Osteoblast (primary cell): ENCODE measurements at regions not wholly inside any gene's neighbourhood (a gene's known extent, or its start where the extent isn't known, plus 50 kb on each side); places are given as distances from the start of the nearest gene placed in this dataset.
A peak's percentile ranks its signal among the peaks of the same experiment; 100 is the strongest.

Experiments used
- DNase-seq: peaks from one replicate; pipeline ENCODE4 v3.0.0; 2011; ENCODE audit warnings: low spot score, mixed read lengths; ENCODE audit not compliant: insufficient read length; ENCODE audit errors: missing footprints
- H2AFZ ChIP-seq: 2 replicates; pipeline ENCODE4 v1.6.0; 2011; ENCODE audit warnings: mild to moderate bottlenecking, low read length
- H3K27ac ChIP-seq: 2 replicates; pipeline ENCODE4 v1.5.1; 2011; ENCODE audit warnings: mild to moderate bottlenecking, low read depth, low read length, moderate library complexity
- H3K27me3 ChIP-seq: 2 replicates; pipeline ENCODE4 v1.6.0; 2012; ENCODE audit warnings: mild to moderate bottlenecking, control low read depth, inconsistent platforms, low read length, moderate library complexity; ENCODE audit not compliant: insufficient read depth
- H3K36me3 ChIP-seq: 2 replicates; pipeline ENCODE4 v1.5.1; 2011; ENCODE audit warnings: mild to moderate bottlenecking, low read length, control low read depth, moderate library complexity; ENCODE audit not compliant: insufficient read depth
- H3K4me1 ChIP-seq: 2 replicates; pipeline ENCODE4 v1.5.1; 2011; ENCODE audit warnings: mild to moderate bottlenecking, low read length, control low read depth, moderate library complexity; ENCODE audit not compliant: insufficient read depth
- H3K4me2 ChIP-seq: 2 replicates; pipeline ENCODE4 v1.6.0; 2011; ENCODE audit warnings: mild to moderate bottlenecking, low read length; ENCODE audit not compliant: insufficient read depth
- H3K4me3 ChIP-seq: fragments of 200-600 bp; sonication (generic); 3 replicates; pipeline ENCODE4 v1.5.1; 2012; ENCODE audit warnings: mild to moderate bottlenecking, low read length, inconsistent platforms; ENCODE audit not compliant: insufficient read depth
- H3K79me2 ChIP-seq: 2 replicates; pipeline ENCODE4 v1.6.0; 2012; ENCODE audit warnings: mild to moderate bottlenecking, low read length, control low read depth, inconsistent platforms; ENCODE audit not compliant: insufficient read depth
- H3K9me3 ChIP-seq: 2 replicates; pipeline ENCODE4 v1.5.1; 2011; ENCODE audit warnings: low read depth, low read length, control low read depth
- H4K20me1 ChIP-seq: 2 replicates; pipeline ENCODE4 v1.6.0; 2012; ENCODE audit warnings: mild to moderate bottlenecking, low read length, control low read depth; ENCODE audit not compliant: insufficient read depth
- TF ChIP-seq, protein P1 (sequence below): IDR thresholded peaks from 2 replicates; pipeline ENCODE4 v1.5.1; 2011; ENCODE audit warnings: mild to moderate bottlenecking, low read depth, low read length, moderate library complexity; ENCODE audit errors: extremely low read depth

DNA sequence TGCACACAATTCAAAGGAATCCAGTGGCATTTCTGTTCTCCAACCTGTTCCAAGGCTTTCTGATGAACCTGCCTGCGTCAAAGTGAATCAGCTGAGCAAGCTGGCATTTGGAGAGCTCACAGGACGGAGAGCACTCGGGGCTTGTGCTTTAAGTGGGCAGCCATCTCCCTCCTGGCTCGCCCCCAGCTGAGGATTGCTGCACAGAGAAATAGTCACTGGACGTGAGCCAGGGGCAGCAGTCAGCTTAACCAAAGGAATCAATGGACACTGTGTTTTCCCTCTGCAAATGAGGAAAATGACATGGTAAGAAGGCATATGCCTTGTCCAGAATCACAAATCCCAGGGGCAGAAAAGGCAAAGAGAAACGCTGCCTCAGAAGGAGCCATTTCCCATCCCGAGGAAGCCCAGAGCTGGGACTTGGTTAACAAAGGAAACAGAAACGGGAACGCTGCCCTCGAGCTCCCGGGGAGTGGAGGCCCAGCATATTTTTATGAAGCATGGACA lies 299.4 kb downstream of the ZSWIM6 start:
- Histone ChIP-seq H3K4me2 (peak overlapping the region; percentile 79), H2AFZ (peak overlapping the region; percentile 87), H3K36me3 (no peaks in the 10 kb centered on the region), H3K9me3 (no peaks in the 10 kb centered on the region), H3K79me2 (no peaks in the 10 kb centered on the region), H3K4me3 (peak overlapping the region; percentile 51), H3K4me1 (peaks cover 9% of the 10 kb centered on the region), H4K20me1 (no peaks in the 10 kb centered on the region), H3K27me3 (no peaks in the 10 kb centered on the region), H3K27ac (no peak overlapping the region)
- peak; percentile 83 for DNase-seq
- TF ChIP-seq, protein P1, sequence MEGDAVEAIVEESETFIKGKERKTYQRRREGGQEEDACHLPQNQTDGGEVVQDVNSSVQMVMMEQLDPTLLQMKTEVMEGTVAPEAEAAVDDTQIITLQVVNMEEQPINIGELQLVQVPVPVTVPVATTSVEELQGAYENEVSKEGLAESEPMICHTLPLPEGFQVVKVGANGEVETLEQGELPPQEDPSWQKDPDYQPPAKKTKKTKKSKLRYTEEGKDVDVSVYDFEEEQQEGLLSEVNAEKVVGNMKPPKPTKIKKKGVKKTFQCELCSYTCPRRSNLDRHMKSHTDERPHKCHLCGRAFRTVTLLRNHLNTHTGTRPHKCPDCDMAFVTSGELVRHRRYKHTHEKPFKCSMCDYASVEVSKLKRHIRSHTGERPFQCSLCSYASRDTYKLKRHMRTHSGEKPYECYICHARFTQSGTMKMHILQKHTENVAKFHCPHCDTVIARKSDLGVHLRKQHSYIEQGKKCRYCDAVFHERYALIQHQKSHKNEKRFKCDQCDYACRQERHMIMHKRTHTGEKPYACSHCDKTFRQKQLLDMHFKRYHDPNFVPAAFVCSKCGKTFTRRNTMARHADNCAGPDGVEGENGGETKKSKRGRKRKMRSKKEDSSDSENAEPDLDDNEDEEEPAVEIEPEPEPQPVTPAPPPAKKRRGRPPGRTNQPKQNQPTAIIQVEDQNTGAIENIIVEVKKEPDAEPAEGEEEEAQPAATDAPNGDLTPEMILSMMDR = no peak

DNA sequence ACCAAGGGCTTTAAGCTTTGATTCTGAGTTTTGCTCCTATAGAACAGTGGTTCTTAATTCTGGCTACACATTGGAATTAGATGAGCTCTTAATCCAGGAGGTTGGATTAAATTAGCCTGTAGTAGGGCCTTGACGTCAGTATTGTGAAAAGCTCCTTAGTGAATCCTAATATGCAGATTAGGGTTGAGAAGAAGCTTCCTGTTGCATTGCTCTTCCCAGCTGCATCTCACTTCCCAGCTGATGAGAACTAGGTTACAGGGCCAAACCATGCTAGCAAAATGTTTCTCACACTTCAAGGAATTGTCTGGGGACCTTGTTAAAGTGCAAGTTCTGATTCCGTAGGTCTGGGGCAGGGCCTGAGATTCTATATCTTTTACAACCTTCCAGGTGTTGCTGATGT lies 300.0 kb downstream of the ZSWIM6 start:
- Histone ChIP-seq H3K4me2 (peak overlapping the region; percentile 79), H4K20me1 (no peaks in the 10 kb centered on the region), H3K27me3 (no peaks in the 10 kb centered on the region), H3K4me3 (no peak overlapping the region), H3K9me3 (no peaks in the 10 kb centered on the region), H2AFZ (peak overlapping the region; percentile 87), H3K27ac (no peak overlapping the region), H3K79me2 (no peaks in the 10 kb centered on the region), H3K4me1 (peaks cover 9% of the 10 kb centered on the region), H3K36me3 (no peaks in the 10 kb centered on the region)
- no peak for DNase-seq
- TF ChIP-seq, protein P1 = no peak

DNA sequence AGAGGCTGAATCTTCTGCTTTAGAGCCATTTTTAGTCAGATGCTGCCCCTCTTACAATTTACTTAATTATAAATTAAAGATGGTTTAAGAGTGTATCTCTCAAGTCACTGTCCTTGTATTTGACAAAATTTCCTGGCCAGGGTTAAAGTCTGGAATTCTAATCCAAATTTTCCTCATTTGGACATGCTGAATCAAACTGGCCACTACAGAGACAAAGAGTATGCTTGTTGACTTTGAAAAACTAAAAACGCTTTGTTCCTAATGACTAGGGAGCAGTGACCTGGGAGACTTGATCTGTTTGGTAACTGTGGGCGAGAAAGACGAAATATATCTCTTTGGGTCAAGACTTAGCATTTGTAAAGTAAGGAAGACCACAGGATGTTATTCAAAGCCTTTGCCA lies 303.2 kb downstream of the ZSWIM6 start:
- peaks cover 9% of the 10 kb centered on the region for H3K4me1 ChIP-seq
- H3K4me3 ChIP-seq = no peak overlapping the region
- H3K79me2 ChIP-seq = no peaks in the 10 kb centered on the region
- H3K36me3 ChIP-seq = no peaks in the 10 kb centered on the region
- no peak overlapping the region for H3K27ac ChIP-seq
- H3K4me2 ChIP-seq = no peak overlapping the region
- no peaks in the 10 kb centered on the region for H3K9me3 ChIP-seq
- no peak for DNase-seq
- no peaks in the 10 kb centered on the region for H3K27me3 ChIP-seq
- H4K20me1 ChIP-seq = no peaks in the 10 kb centered on the region
- TF ChIP-seq, protein P1 = no peak
- no peak overlapping the region for H2AFZ ChIP-seq

DNA sequence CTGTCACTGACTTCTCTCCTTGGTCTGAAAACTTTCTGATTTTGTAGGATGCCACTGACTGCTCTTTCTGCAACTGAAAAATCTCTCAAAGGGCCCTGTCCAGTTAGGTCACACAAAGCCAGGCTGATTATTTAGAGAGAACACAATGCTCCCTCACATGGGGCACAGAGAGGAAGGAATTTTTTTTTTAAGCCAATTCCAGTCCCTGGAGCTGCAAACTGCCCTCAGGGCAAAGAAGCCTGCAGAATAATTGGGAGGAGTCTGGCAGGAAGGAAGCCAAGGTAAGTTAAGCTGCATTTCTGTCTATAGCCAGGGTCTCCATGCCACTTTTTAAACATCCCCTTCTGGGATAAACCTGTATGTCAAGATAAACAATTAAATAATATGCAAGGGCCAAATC lies 305.5 kb downstream of the ZSWIM6 start:
- Histone ChIP-seq H3K27me3 (peaks cover 2% of the 10 kb centered on the region), H3K79me2 (no peaks in the 10 kb centered on the region), H3K36me3 (no peaks in the 10 kb centered on the region), H3K27ac (no peak overlapping the region), H3K4me3 (no peak overlapping the region), H3K4me1 (no peaks in the 10 kb centered on the region), H4K20me1 (no peaks in the 10 kb centered on the region), H3K4me2 (no peak overlapping the region), H2AFZ (no peak overlapping the region), H3K9me3 (no peaks in the 10 kb centered on the region)
- TF ChIP-seq, protein P1 = no peak
- no peak for DNase-seq
